GM12878 (cell line): ENCODE measurements at regions not wholly inside any gene's neighbourhood (a gene's known extent, or its start where the extent isn't known, plus 50 kb on each side); places are given as distances from the start of the nearest gene placed in this dataset.

ENCODE experiments used
- ATF7 ChIP-seq: fragments of 450-650 bp; IDR thresholded peaks from 2 replicates; pipeline ENCODE4 v1.6.1; 2016; ENCODE audit warnings: low read depth, mild to moderate bottlenecking
- BHLHE40 ChIP-seq, 2 experiments: fragments of 450-650 bp in 1 of 2; IDR thresholded peaks; 2 replicates each; pipeline ENCODE4 v1.6.1; 2011 to 2017; ENCODE audit warnings: low read depth in 2 of 2, borderline replicate concordance in 1 of 2, improper control_type of control experiment in 1 of 2, low read length in 1 of 2, mild to moderate bottlenecking in 1 of 2
- CBX3 ChIP-seq: fragments of 200-600 bp; sonication (generic); IDR thresholded peaks from 2 replicates; pipeline ENCODE4 v1.6.1; 2016; ENCODE audit warnings: low read depth, borderline replicate concordance
- CHD4 ChIP-seq: fragments of 200-600 bp; sonication (generic); IDR thresholded peaks from 2 replicates; pipeline ENCODE4 v1.6.1; 2016; ENCODE audit warnings: mild to moderate bottlenecking
- FOXM1 ChIP-seq: IDR thresholded peaks from 2 replicates; pipeline ENCODE4 v1.6.1; 2012; ENCODE audit warnings: low read depth, mild to moderate bottlenecking, inconsistent platforms, low read length, moderate library complexity
- JUND ChIP-seq: IDR thresholded peaks from 2 replicates; pipeline ENCODE4 v1.6.1; 2012; ENCODE audit warnings: low read depth, mild to moderate bottlenecking, low read length, improper control_type of control experiment, moderate library complexity
- NFYB ChIP-seq: IDR thresholded peaks from 2 replicates; pipeline ENCODE4 v1.6.1; 2011; ENCODE audit warnings: low read depth, mild to moderate bottlenecking, low read length, improper control_type of control experiment, moderate library complexity; ENCODE audit not compliant: insufficient read depth
- POLR2A ChIP-seq: IDR thresholded peaks from 2 replicates; pipeline ENCODE4 v1.6.1; 2011; ENCODE audit warnings: low read depth, mild to moderate bottlenecking, low read length
- RFX5 ChIP-seq: IDR thresholded peaks from 2 replicates; pipeline ENCODE4 v1.6.1; 2011; ENCODE audit warnings: low read depth, low read length, improper control_type of control experiment
- SIN3A ChIP-seq: IDR thresholded peaks from 2 replicates; pipeline ENCODE4 v1.6.1; 2012; ENCODE audit warnings: low read depth, low read length, improper control_type of control experiment
- ZNF622 ChIP-seq: fragments of 450-650 bp; IDR thresholded peaks from 2 replicates; pipeline ENCODE4 v1.6.1; 2017; ENCODE audit warnings: mild to moderate bottlenecking, inconsistent platforms
- TF ChIP-seq, protein P1 (sequence below): IDR thresholded peaks from 2 replicates; pipeline ENCODE4 v1.6.1; 2012; ENCODE audit warnings: mild to moderate bottlenecking, low read depth, low read length

DNA sequence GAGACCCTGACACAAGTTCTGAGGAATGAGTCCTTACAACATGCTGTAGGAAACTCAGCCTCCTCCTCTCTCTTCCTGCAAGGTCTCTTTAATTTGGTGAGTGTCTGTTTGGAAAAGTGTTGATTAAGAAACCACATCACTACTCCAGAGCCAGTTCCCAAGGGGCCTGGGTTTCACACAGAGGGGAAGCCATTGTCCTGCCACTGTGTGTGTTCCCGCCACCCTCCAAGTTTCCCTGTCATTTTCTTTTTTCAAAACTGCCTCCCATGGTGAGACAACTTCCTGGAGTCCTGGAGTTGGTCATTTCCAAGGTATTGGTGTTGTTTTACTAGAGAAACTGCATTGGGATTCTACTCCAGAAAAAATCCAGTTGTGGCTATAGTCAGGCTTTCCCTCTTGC is 232.0 kb upstream of the PARD3B start:
- TF ChIP-seq SIN3A (no peak), FOXM1 (no peak), BHLHE40 (IDR thresholded peaks at IDR 0.05; ENCODE audit: borderline replicate concordance in 1 of 2, low read depth in 2 of 2, low read length in 1 of 2) (no peak), CHD4 (no peak), ZNF622 (no peak), JUND (no peak), RFX5 (no peak), POLR2A (no peak), NFYB (no peak), CBX3 (no peak), ATF7 (no peak)
- TF ChIP-seq, protein P1, sequence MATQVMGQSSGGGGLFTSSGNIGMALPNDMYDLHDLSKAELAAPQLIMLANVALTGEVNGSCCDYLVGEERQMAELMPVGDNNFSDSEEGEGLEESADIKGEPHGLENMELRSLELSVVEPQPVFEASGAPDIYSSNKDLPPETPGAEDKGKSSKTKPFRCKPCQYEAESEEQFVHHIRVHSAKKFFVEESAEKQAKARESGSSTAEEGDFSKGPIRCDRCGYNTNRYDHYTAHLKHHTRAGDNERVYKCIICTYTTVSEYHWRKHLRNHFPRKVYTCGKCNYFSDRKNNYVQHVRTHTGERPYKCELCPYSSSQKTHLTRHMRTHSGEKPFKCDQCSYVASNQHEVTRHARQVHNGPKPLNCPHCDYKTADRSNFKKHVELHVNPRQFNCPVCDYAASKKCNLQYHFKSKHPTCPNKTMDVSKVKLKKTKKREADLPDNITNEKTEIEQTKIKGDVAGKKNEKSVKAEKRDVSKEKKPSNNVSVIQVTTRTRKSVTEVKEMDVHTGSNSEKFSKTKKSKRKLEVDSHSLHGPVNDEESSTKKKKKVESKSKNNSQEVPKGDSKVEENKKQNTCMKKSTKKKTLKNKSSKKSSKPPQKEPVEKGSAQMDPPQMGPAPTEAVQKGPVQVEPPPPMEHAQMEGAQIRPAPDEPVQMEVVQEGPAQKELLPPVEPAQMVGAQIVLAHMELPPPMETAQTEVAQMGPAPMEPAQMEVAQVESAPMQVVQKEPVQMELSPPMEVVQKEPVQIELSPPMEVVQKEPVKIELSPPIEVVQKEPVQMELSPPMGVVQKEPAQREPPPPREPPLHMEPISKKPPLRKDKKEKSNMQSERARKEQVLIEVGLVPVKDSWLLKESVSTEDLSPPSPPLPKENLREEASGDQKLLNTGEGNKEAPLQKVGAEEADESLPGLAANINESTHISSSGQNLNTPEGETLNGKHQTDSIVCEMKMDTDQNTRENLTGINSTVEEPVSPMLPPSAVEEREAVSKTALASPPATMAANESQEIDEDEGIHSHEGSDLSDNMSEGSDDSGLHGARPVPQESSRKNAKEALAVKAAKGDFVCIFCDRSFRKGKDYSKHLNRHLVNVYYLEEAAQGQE, result no peak
